KMS-11 (cell line): ENCODE measurements at regions not wholly inside any gene's neighbourhood (a gene's known extent, or its start where the extent isn't known, plus 50 kb on each side); places are given as distances from the start of the nearest gene placed in this dataset.

ENCODE experiments used
- H2AFZ ChIP-seq: fragments of 200-600 bp; sonication (generic); 2 replicates; pipeline ENCODE4 v1.6.1; 2016; ENCODE audit warnings: antibody characterized with exemption, mixed run types, low read depth
- H3K27ac ChIP-seq: fragments of 200-600 bp; sonication (generic); 2 replicates; pipeline ENCODE4 v1.6.1; 2016; ENCODE audit warnings: mild to moderate bottlenecking, mixed run types
- H3K27me3 ChIP-seq: fragments of 200-600 bp; sonication (generic); 2 replicates; pipeline ENCODE4 v1.6.1; 2017; ENCODE audit warnings: mild to moderate bottlenecking, low read depth, mixed run types, moderate library complexity; ENCODE audit not compliant: insufficient read depth
- H3K36me3 ChIP-seq: fragments of 200-600 bp; sonication (generic); 2 replicates; pipeline ENCODE4 v1.6.1; 2017; ENCODE audit warnings: mild to moderate bottlenecking, mixed run types; ENCODE audit not compliant: insufficient read depth
- H3K4me1 ChIP-seq: fragments of 200-600 bp; sonication (generic); 2 replicates; pipeline ENCODE4 v1.6.1; 2016; ENCODE audit warnings: mild to moderate bottlenecking, low read depth, mixed run types; ENCODE audit not compliant: poor library complexity, severe bottlenecking
- H3K4me2 ChIP-seq: fragments of 200-600 bp; sonication (generic); 2 replicates; pipeline ENCODE4 v1.7.0; 2016; ENCODE audit warnings: mild to moderate bottlenecking, mixed run types
- H3K4me3 ChIP-seq: fragments of 200-600 bp; sonication (generic); IDR thresholded peaks from 2 replicates; pipeline ENCODE4 v1.6.1; 2017; ENCODE audit warnings: low read depth, low read length, mixed read lengths; ENCODE audit not compliant: insufficient read depth
- H3K79me2 ChIP-seq: fragments of 200-600 bp; sonication (generic); 2 replicates; pipeline ENCODE4 v1.6.1; 2016; ENCODE audit warnings: low read depth, mixed run types; ENCODE audit not compliant: insufficient read depth
- H3K9ac ChIP-seq: fragments of 200-600 bp; sonication (generic); 2 replicates; pipeline ENCODE4 v1.6.1; 2016; ENCODE audit warnings: mild to moderate bottlenecking, mixed run types
- H4K20me1 ChIP-seq: fragments of 200-600 bp; sonication (generic); 2 replicates; pipeline ENCODE4 v1.6.1; 2016; ENCODE audit warnings: mild to moderate bottlenecking, mixed run types; ENCODE audit not compliant: insufficient read depth
- CTCF ChIP-seq: fragments of 200-600 bp; sonication (generic); conservative IDR thresholded peaks from 2 replicates; pipeline ENCODE4 v1.6.1; 2017; ENCODE audit warnings: low read depth, mild to moderate bottlenecking, antibody characterized with exemption, low read length, moderate library complexity, mixed read lengths

DNA sequence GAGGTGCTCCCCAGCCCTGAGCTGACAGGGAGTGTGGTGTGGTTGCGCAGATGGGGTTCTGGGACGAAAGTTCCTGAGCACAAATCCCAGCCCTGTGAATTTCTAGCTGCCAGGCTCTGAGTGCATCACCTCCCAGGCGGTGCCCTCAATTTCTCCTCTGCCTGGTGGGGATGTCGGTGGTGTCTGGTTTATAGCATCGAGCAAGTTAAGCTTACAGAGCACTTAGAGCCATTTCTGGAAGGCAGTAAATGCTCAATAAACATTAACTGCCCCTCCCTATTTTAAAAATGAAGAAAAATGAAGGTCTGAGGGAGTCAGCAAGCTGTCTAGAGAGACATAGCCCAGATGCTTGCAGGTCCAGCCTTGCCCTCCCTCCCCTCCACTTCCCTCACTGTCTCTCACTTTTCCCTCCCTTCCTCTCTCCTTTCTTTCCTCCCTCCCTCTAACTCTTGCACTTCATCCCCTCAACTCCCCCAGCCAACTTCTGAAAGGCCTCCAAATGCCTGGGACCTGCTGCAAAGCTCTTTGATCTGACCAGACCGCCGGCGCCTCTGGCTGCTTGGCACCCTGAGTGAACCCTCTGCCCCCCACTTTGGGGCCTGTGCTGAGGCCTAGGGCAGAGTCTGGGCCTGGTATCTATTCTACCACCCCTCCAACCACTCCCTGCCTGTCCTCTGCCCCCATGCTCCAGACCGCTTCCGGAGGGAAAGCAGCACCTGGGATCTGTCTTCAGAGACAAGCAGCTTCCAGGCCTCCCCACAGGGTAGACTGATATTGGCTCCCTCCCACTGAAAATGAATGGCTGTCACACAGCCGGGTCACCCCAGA lies 438.3 kb downstream of the RPS24 start:
- H3K4me1 ChIP-seq, result no peaks in the 10 kb centered on the region
- TF ChIP-seq CTCF, result no peak
- no peak overlapping the region for H3K4me2 ChIP-seq
- H2AFZ ChIP-seq, result no peak overlapping the region
- no peaks in the 10 kb centered on the region for H3K36me3 ChIP-seq
- no peak overlapping the region for H3K9ac ChIP-seq
- H4K20me1 ChIP-seq, result no peaks in the 10 kb centered on the region
- H3K27me3 ChIP-seq, result no peaks in the 10 kb centered on the region
- no peaks in the 10 kb centered on the region for H3K79me2 ChIP-seq
- H3K27ac ChIP-seq, result no peak overlapping the region
- H3K4me3 ChIP-seq, result no peak overlapping the region

GRCh38 chr10:78472551-78472890 lies 438.9 kb downstream of the RPS24 start:
- H3K4me1 ChIP-seq, result no peaks in the 10 kb centered on the region
- H3K27ac ChIP-seq, result no peak overlapping the region
- no peak for TF ChIP-seq CTCF
- H3K9ac ChIP-seq, result no peak overlapping the region
- H3K27me3 ChIP-seq, result no peaks in the 10 kb centered on the region
- H2AFZ ChIP-seq, result no peak overlapping the region
- H3K36me3 ChIP-seq, result no peaks in the 10 kb centered on the region
- no peak overlapping the region for H3K4me2 ChIP-seq
- no peaks in the 10 kb centered on the region for H3K79me2 ChIP-seq
- no peaks in the 10 kb centered on the region for H4K20me1 ChIP-seq
- no peak overlapping the region for H3K4me3 ChIP-seq

GRCh38 chr10:78473006-78473405 lies 439.3 kb downstream of the RPS24 start:
- Histone ChIP-seq H3K4me1 (no peaks in the 10 kb centered on the region), H3K36me3 (no peaks in the 10 kb centered on the region), H3K79me2 (no peaks in the 10 kb centered on the region), H3K27ac (no peak overlapping the region), H2AFZ (no peak overlapping the region), H3K4me3 (no peak overlapping the region), H3K9ac (no peak overlapping the region), H3K4me2 (no peak overlapping the region), H4K20me1 (no peaks in the 10 kb centered on the region), H3K27me3 (no peaks in the 10 kb centered on the region)
- no peak for TF ChIP-seq CTCF

GRCh38 chr10:78474743-78475142 lies 441.1 kb downstream of the RPS24 start:
- H3K4me2 ChIP-seq, result no peak overlapping the region
- no peaks in the 10 kb centered on the region for H3K27me3 ChIP-seq
- no peak overlapping the region for H3K4me3 ChIP-seq
- no peak overlapping the region for H3K27ac ChIP-seq
- no peaks in the 10 kb centered on the region for H4K20me1 ChIP-seq
- TF ChIP-seq CTCF, result no peak
- no peaks in the 10 kb centered on the region for H3K36me3 ChIP-seq
- H3K4me1 ChIP-seq, result no peaks in the 10 kb centered on the region
- H2AFZ ChIP-seq, result no peak overlapping the region
- H3K79me2 ChIP-seq, result no peaks in the 10 kb centered on the region
- no peak overlapping the region for H3K9ac ChIP-seq
